GM18511 (cell line): ENCODE measurements at regions not wholly inside any gene's neighbourhood (a gene's known extent, or its start where the extent isn't known, plus 50 kb on each side); places are given as distances from the start of the nearest gene placed in this dataset.
"Not testable (repeated sequence)": the region's sequence is repeated elsewhere in the genome, so short reads cannot be mapped to it uniquely, and the experiment has no call there.

ENCODE experiments used
- ATAC-seq: cut with Tn5 transposase; IDR thresholded peaks from one replicate; pipeline ENCODE4 v1.9.1; 2021; ENCODE audit warnings: mild to moderate bottlenecking, moderate library complexity; ENCODE audit not compliant: unreplicated experiment

GRCh38 chr2:222760301-222760897 lies 88.9 kb downstream of the MOGAT1 start:
- no peak for ATAC-seq

GRCh38 chr2:222761888-222762287 lies 90.4 kb downstream of the MOGAT1 start:
- no peak for ATAC-seq

- no peak for ATAC-seq
Observed at GRCh38 chr2:222762342-222762741, 90.9 kb downstream of the MOGAT1 start.

- ATAC-seq = not testable (repeated sequence)
Observed at GRCh38 chr2:222765883-222766282, 94.4 kb downstream of the MOGAT1 start.

GRCh38 chr2:222768019-222768418 lies 92.8 kb upstream of the ACSL3 start:
- ATAC-seq = not testable (repeated sequence)

- ATAC-seq = no peak
Observed at GRCh38 chr2:222769446-222769845, 91.4 kb upstream of the ACSL3 start.

GRCh38 chr2:222769941-222770340 lies 90.9 kb upstream of the ACSL3 start:
- no peak for ATAC-seq

- ATAC-seq = no peak
Observed at GRCh38 chr2:222771832-222772231, 89.0 kb upstream of the ACSL3 start.

GRCh38 chr2:222774941-222775340 lies 85.9 kb upstream of the ACSL3 start:
- no peak for ATAC-seq

- no peak for ATAC-seq
Observed at GRCh38 chr2:222776792-222777191, 84.0 kb upstream of the ACSL3 start.

- ATAC-seq = no peak
Observed at GRCh38 chr2:222778400-222778799, 82.4 kb upstream of the ACSL3 start.

GRCh38 chr2:222779145-222779832 lies 81.5 kb upstream of the ACSL3 start:
- no peak for ATAC-seq

GRCh38 chr2:222780051-222780450 lies 80.8 kb upstream of the ACSL3 start:
- ATAC-seq = no peak

GRCh38 chr2:222782201-222782730 lies 78.6 kb upstream of the ACSL3 start:
- ATAC-seq = no peak

GRCh38 chr2:222783592-222783991 lies 77.2 kb upstream of the ACSL3 start:
- ATAC-seq = no peak

- ATAC-seq = no peak
Observed at GRCh38 chr2:222790932-222791331, 69.9 kb upstream of the ACSL3 start.

- no peak for ATAC-seq
Observed at GRCh38 chr2:222792001-222792611, 68.7 kb upstream of the ACSL3 start.

GRCh38 chr2:222794585-222795449 lies 66.0 kb upstream of the ACSL3 start:
- ATAC-seq = no peak

- no peak for ATAC-seq
Observed at GRCh38 chr2:222795450-222796357, 65.1 kb upstream of the ACSL3 start.
